Gastrocnemius medialis (tissue), 4 donors: ENCODE measurements at regions not wholly inside any gene's neighbourhood (a gene's known extent, or its start where the extent isn't known, plus 50 kb on each side); places are given as distances from the start of the nearest gene placed in this dataset.

ENCODE experiments used
- ATAC-seq, 2 donors: fragments of 150-250 bp; one replicate each; pipeline ENCODE4 v1.9.1; 2016
- DNase-seq, 2 donors: peaks; one replicate each; pipeline ENCODE4 v3.0.0-alpha.2; 2019
- H3K27ac ChIP-seq, 4 donors: fragments of 200-600 bp; sonication (generic); 1 replicate in 1 of 4; 2 replicates in 3 of 4; pipeline ENCODE4 v1.5.1; 2016 to 2018; ENCODE audit warnings: mild to moderate bottlenecking in 2 of 4, moderate library complexity in 1 of 4
- H3K27me3 ChIP-seq, 3 donors: fragments of 200-600 bp; sonication (generic) in 2 of 3; 1 replicate in 1 of 3; 2 replicates in 2 of 3; pipeline versions ENCODE4 v1.5.1 to v1.6.0; 2016 to 2019; ENCODE audit warnings: mild to moderate bottlenecking in 1 of 3, moderate library complexity in 1 of 3
- H3K36me3 ChIP-seq, 2 donors: fragments of 200-600 bp; sonication (generic) in 1 of 2; one replicate each; pipeline ENCODE4 v1.5.1; 2017 to 2018
- H3K4me1 ChIP-seq, 2 donors: fragments of 200-600 bp; sonication (generic) in 1 of 2; one replicate each; pipeline ENCODE4 v1.5.1; 2016 to 2017; ENCODE audit warnings: mild to moderate bottlenecking in 2 of 2
- H3K4me3 ChIP-seq, 4 donors: fragments of 200-600 bp; sonication (generic) in 3 of 4; 1 replicate in 1 of 4; 2 replicates in 3 of 4; pipeline ENCODE4 v1.5.1; 2016 to 2019; ENCODE audit warnings: mild to moderate bottlenecking in 2 of 4
- H3K9me3 ChIP-seq, 3 donors: fragments of 200-600 bp; sonication (generic) in 2 of 3; 1 replicate in 1 of 3; 2 replicates in 2 of 3; pipeline ENCODE4 v1.5.1; 2016 to 2019
- POLR2A ChIP-seq, 2 donors: fragments of 450-650 bp; IDR thresholded peaks; one replicate each; pipeline ENCODE4 v1.6.1; 2017; ENCODE audit warnings: antibody characterized with exemption in 2 of 2, mild to moderate bottlenecking in 2 of 2, moderate library complexity in 2 of 2
- in situ Hi-C, 4 donors: fragments of 200-750 bp; cut with MboI; loops; one replicate each; pipeline versions ENCODE4 v1.15.0 to v1.8.0; 2017; ENCODE audit warnings: low sequenced_read_pairs in 4 of 4
- intact Hi-C: fragments of 100-400 bp; cut with DNase I; formaldehyde crosslinking; loops from one replicate; pipeline ENCODE4 v1.15.1; 2023; ENCODE audit warnings: low total_unique reads
- TF ChIP-seq, protein P1 (sequence below), 5 experiments: fragments of 450-650 bp in 3 of 5; fragments of 200-600 bp in 2 of 5; sonication (generic) in 2 of 5; IDR thresholded peaks in 4 of 5; conservative IDR thresholded peaks in 1 of 5; 1 replicate in 4 of 5; 2 replicates in 1 of 5; pipeline ENCODE4 v1.5.1; 2016 to 2019; ENCODE audit warnings: antibody characterized with exemption in 5 of 5, mild to moderate bottlenecking in 3 of 5, moderate library complexity in 3 of 5

DNA sequence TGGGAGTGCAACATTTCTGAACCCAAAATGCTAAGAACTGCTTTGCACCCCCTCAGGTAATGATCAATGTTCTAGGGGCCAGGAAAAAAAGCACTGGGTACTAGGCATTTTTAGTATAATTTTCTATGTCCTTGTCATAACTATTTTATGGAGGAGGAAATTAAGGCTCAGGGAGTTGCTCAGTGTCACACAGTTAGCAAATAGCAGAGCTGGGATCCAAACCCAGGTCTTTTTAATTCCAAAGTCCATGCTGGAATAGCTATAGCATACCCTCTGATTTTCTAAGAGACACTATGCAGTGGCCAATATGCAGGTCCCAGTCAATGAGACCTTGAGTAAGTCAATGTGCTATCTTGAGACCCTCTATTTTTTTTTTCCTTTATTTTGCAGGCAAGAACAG is 394.5 kb upstream of the USP24 start:
- in situ Hi-C loops, result no loop called here
- Histone ChIP-seq H3K4me3 (no peak overlapping the region), H3K27ac (no peak overlapping the region), H3K4me1 (no peaks in the 10 kb centered on the region), H3K9me3 (peaks cover 0 to 2% (median 0%) of the 10 kb centered on the region in 3 donors), H3K27me3 (no peaks in the 10 kb centered on the region), H3K36me3 (no peaks in the 10 kb centered on the region)
- no peak for DNase-seq
- no peak for ATAC-seq
- TF ChIP-seq, protein P1, sequence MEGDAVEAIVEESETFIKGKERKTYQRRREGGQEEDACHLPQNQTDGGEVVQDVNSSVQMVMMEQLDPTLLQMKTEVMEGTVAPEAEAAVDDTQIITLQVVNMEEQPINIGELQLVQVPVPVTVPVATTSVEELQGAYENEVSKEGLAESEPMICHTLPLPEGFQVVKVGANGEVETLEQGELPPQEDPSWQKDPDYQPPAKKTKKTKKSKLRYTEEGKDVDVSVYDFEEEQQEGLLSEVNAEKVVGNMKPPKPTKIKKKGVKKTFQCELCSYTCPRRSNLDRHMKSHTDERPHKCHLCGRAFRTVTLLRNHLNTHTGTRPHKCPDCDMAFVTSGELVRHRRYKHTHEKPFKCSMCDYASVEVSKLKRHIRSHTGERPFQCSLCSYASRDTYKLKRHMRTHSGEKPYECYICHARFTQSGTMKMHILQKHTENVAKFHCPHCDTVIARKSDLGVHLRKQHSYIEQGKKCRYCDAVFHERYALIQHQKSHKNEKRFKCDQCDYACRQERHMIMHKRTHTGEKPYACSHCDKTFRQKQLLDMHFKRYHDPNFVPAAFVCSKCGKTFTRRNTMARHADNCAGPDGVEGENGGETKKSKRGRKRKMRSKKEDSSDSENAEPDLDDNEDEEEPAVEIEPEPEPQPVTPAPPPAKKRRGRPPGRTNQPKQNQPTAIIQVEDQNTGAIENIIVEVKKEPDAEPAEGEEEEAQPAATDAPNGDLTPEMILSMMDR (IDR thresholded peaks at IDR 0.05 in 4 of 5, conservative IDR thresholded peaks at IDR 0.05 in 1 of 5), result no peak
- no peak for TF ChIP-seq POLR2A (IDR thresholded peaks at IDR 0.05)
- intact Hi-C loops, result no loop called here

DNA sequence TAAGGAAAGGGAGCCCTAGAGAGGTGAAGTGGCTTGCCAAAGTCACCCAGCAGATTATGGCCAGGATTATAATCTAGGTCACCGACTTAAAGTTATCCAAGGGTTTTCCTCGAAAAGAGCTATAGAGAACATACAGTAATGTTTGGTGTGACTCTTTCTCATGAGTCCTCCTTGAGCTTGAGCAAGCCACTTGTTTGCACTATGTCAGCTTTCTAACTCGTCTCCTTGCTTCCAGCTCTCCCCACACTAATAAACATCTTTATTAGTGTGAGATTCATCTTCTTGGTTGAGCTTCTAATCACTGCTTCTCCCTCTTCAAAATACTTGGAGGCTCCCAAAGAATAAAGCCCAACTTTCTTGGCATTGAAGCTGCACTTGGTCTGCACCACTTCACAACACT is 390.0 kb upstream of the USP24 start:
- intact Hi-C loops (no loop called here), in situ Hi-C loops (no loop called here)
- DNase-seq (no peak), ATAC-seq (no peak)
- TF ChIP-seq, protein P1 (IDR thresholded peaks at IDR 0.05 in 4 of 5, conservative IDR thresholded peaks at IDR 0.05 in 1 of 5), result no peak
- no peak for TF ChIP-seq POLR2A (IDR thresholded peaks at IDR 0.05)
- no peaks in the 10 kb centered on the region for H3K4me1 ChIP-seq
- H3K27me3 ChIP-seq, result no peaks in the 10 kb centered on the region
- H3K27ac ChIP-seq, result peak overlapping the region in 1 of 4 donors; percentile 31
- peaks cover 0 to 2% (median 0%) of the 10 kb centered on the region in 3 donors for H3K9me3 ChIP-seq
- no peaks in the 10 kb centered on the region for H3K36me3 ChIP-seq
- no peak overlapping the region for H3K4me3 ChIP-seq

DNA sequence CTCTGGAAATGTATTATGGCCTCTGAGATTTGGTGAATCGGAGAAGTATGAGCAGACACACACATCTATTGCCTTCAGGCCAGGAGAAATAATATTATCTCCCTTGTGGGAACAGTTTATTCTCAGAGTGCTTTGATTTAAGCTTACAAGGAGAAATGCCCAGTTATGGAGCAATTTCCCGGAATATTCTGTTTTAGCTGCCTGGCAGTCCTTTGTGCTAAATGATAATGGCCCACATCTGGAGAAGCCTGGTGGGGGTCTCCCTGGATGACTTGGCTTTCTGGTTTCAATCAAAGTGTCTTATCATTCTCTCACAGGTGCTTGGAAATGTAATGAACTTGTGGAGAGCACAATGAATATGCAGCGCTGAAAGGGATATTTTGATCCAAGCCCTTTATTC is 389.6 kb upstream of the USP24 start:
- DNase-seq (no peak), ATAC-seq (peak in 1 of 2 donors; percentile 65)
- H3K36me3 ChIP-seq, result no peaks in the 10 kb centered on the region
- H3K9me3 ChIP-seq, result peaks cover 0 to 2% (median 0%) of the 10 kb centered on the region in 3 donors
- H3K27ac ChIP-seq, result no peak overlapping the region
- intact Hi-C loops (no loop called here), in situ Hi-C loops (no loop called here)
- no peak for TF ChIP-seq POLR2A (IDR thresholded peaks at IDR 0.05)
- TF ChIP-seq, protein P1 (IDR thresholded peaks at IDR 0.05 in 4 of 5, conservative IDR thresholded peaks at IDR 0.05 in 1 of 5), result no peak
- H3K4me1 ChIP-seq, result no peaks in the 10 kb centered on the region
- no peaks in the 10 kb centered on the region for H3K27me3 ChIP-seq
- H3K4me3 ChIP-seq, result no peak overlapping the region

DNA sequence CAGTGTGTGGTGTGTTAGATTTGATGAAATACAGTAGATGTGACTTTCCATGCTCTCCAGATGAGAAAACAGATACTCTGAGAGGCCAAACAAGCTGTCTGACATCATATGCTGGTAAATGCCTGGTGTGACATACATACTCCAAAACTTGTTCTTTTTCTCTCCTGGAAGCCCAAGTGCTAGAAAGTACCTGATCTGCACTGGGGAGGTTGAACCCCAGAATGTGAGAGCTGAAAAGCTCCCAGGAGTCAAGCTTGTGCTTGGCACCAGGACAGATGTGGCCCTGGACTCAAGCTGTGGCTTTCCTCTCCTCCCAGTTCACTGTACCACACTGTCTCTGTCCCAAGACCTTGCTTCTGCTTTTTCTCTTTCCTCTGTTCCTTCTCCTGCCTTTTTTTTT is 389.0 kb upstream of the USP24 start:
- no peaks in the 10 kb centered on the region for H3K36me3 ChIP-seq
- TF ChIP-seq POLR2A (IDR thresholded peaks at IDR 0.05), result no peak
- TF ChIP-seq, protein P1 (IDR thresholded peaks at IDR 0.05 in 4 of 5, conservative IDR thresholded peaks at IDR 0.05 in 1 of 5), result no peak
- no peak overlapping the region for H3K4me3 ChIP-seq
- no peaks in the 10 kb centered on the region for H3K4me1 ChIP-seq
- in situ Hi-C loops, result no loop called here
- no peak for ATAC-seq
- H3K27ac ChIP-seq, result no peak overlapping the region
- intact Hi-C loops, result no loop called here
- no peak for DNase-seq
- H3K27me3 ChIP-seq, result no peaks in the 10 kb centered on the region
- H3K9me3 ChIP-seq, result peaks cover 0 to 2% (median 0%) of the 10 kb centered on the region in 3 donors

DNA sequence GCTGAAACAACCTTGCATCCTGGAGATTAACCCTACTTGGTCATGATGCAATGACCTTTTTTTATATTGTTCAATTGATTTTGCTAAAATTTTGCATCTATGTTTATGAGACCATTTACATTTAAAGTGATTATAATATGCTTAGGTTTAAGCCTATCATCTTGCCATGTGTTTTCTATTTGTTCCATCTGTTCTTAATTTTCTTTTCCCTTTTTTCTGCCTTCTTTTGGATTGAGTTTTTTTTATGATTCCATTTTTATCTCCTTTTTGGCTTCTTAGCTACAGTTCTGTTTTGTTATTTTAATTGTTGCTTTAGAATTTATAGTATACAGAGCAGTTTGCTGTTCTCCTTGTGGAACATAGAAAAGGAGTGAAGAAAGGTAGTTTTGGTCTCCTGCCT is 385.1 kb upstream of the USP24 start:
- no peak overlapping the region for H3K27ac ChIP-seq
- no peaks in the 10 kb centered on the region for H3K9me3 ChIP-seq
- H3K27me3 ChIP-seq, result no peaks in the 10 kb centered on the region
- H3K4me3 ChIP-seq, result no peak overlapping the region
- intact Hi-C loops (no loop called here), in situ Hi-C loops (no loop called here)
- no peak for DNase-seq
- no peaks in the 10 kb centered on the region for H3K4me1 ChIP-seq
- H3K36me3 ChIP-seq, result no peaks in the 10 kb centered on the region
- no peak for ATAC-seq
- TF ChIP-seq, protein P1 (IDR thresholded peaks at IDR 0.05 in 4 of 5, conservative IDR thresholded peaks at IDR 0.05 in 1 of 5), result no peak
- no peak for TF ChIP-seq POLR2A (IDR thresholded peaks at IDR 0.05)
